ENCODE measurements at regions not wholly inside any gene's neighbourhood (a gene's known extent, or its start where the extent isn't known, plus 50 kb on each side); places are given as distances from the start of the nearest gene placed in this dataset.

- TF ChIP-seq POLR2AphosphoS5 (IDR thresholded peaks at IDR 0.05; ENCODE audit: low read depth, low read length) (no peak), POLR2A (IDR thresholded peaks at IDR 0.05; ENCODE audit: low read depth, low read length) (no peak)
These were observed 162.2 kb downstream of the LY86 start for GRCh38 chr6:6750594-6751265.

Data from GM12892 (cell line).